GM18907 (cell line): ENCODE measurements at regions not wholly inside any gene's neighbourhood (a gene's known extent, or its start where the extent isn't known, plus 50 kb on each side); places are given as distances from the start of the nearest gene placed in this dataset.
"Not testable (repeated sequence)": the region's sequence is repeated elsewhere in the genome, so short reads cannot be mapped to it uniquely, and the experiment has no call there.

Source experiments
- ATAC-seq: cut with Tn5 transposase; IDR thresholded peaks from one replicate; pipeline ENCODE4 v1.9.1; 2021; ENCODE audit warnings: mild to moderate bottlenecking, moderate library complexity; ENCODE audit not compliant: unreplicated experiment

DNA sequence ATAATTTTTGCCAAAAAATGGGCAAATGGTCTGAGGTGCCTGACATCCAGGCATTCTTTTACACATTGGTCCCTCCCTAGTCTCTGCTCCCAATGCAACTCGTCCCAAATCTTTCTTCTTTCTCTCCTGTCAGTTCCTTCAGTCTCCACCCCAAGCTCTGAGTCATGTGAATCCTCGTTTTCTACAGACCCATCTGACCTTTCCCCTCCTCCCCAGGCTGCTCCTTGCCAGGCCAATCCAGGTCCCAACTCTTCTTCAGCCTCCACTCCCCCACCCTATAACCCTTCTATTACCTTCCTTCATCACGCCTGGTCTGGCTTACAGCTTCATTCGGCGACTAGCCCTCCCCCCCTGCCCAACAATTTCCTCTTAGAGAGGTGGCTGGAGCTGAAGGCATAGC lies 55.3 kb downstream of the BBS10 start:
- not testable (repeated sequence) for ATAC-seq

DNA sequence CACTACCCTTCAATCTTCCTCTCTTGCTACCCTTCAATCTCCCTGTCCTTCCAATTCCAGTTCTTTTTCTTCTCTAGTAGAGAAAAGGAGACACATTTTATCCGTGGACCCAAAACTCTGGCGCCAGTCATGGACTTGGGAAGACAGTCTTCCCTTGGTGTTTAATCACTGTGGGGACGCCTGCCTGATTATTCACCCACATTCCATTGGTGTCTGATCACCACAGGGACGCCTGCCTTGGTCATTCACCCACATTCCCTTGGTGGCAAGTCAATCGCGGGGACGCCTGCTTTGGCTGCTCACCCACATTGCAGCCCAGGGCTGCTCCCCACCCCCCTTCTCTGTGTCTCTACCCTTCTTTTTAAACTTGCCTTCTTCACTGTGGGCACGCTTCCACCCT lies 55.9 kb downstream of the BBS10 start:
- not testable (repeated sequence) for ATAC-seq

DNA sequence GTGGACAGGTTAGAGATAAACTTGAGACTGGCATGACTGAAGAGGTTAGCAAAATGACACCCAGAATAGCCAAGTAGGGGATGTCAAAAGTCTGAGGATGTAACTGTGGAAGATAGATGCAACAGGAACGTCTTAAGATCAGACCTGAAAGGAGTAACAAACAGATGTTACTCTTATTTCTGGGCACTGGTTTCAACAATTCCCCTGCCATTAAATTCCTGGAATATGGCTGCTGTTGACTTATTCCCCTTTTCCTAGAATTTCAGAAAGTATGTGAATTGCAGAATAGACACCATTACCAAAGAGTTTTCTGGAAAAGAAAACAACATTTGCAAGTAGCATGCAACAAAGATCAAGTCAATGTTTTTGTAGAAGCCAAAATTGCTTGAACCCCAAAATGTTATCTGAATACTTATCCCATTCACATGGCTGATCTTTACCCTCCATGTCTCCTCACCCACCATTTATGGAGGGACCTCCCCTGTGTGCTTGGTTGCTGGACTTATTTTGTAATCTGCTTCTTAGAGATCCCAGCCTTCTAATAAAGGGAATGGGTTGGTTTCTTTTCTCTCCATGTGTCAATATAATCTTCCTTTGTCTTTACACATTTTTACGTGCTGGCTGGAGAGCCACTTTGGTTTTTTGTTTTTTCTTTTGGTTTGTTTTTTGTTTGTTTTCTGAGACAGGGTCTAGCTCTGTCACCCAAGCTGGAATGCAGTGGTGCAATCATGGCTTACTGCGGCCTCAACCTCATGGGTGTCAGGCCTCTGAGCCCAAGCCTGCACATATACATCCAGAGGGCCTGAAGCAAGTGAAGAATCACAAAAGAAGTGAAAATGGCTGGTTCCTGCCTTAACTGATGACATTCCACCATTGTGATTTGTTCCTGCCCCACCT lies 57.0 kb downstream of the BBS10 start:
- ATAC-seq = no peak

DNA sequence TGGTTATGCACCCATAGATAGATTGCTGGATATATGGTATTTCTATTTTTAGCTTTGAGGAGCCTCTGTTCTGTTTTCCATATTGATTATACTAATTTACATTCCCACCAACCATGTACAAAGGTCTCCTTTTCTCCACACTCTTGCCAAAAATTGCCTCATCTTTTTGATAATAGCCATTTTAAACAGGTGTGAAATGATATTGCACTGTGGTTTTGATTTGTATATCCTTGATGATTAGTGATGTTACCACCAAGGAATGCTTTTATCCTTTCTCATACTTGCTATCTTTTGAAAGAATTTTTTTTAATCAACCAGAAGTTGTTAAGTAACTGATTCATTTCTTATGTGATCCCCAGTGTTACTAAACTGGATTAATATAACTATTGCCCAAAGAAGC lies 60.0 kb downstream of the BBS10 start:
- ATAC-seq = no peak

DNA sequence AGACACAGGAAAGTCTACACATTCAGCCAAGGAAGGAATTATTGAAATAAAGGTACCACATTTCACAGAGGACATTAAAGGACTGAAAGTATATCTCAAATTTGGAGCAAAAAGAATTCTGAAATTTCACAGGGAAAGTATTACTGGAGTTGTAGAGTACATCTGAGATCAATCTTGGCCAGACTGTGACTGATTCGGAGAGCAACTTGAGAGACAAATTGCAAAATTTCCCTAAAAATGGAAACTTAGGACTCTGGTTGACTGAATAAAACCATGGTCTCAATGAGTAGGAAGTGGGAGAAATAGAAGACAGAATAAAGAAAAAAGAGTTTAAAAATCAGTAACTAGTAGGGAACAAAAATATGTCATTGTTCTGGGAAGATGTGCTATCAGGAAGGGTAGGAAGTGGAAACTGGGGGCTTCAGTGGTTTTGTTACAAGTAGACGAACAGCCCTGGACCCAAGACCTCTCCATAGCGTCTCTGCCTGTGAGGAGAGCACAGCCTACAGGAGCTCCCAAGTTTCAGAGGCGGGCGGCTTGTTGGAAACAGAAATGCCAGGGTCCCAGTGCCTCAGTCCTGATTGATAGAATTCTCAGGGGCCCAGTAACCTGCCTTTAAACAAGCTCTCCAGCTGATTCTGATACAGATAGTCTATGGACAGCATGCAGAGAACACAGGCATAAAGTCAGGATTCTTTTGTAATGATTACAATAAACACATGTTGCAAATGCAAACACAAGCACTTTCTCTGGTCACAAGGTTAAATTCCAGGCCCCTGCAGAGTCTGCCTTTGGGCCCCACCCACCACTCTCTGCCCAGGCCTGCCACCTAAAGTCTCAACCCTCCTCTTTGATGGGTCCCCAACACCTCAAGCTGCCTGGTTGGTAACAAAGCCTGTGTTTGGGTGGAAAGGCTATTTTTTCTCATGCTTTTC lies 63.1 kb downstream of the BBS10 start:
- no peak for ATAC-seq

DNA sequence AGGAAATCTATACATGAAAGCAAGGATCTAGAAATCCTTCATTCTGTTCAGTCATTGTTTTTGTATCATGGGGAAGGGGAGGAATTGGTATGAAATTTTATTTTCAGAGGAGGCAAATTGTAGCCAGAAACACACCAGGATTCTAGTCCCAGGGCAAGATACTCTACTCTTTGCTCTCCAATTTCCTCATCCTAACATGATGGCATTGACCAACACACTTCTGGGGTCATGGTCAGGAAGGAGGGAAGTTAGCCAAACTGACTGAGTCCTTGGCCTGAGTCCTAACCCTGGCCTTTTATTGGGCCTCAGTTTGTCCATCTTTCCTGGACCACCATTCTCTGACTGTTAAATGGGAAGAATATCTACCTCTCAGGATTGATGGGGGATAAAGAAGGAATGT lies 65.5 kb downstream of the BBS10 start:
- ATAC-seq = no peak

DNA sequence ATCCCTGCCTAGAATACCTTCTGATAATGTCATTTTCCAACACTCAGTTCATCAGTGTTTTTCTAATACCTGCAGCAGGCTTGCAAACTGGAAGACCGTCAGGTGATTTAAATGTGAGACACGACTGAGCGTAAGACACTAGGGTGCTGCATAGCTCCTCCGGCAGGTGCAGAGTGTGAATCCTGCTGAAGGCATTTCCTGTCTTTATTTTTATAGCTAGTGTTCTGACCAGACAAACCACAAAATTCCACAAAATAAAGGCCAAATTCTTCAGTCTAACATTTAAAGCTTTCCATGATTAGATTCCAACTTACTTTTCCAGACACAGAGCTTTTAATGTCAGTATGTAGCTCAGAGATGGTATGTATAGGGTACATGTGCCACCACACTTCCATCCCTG lies 70.7 kb downstream of the BBS10 start:
- ATAC-seq = no peak

DNA sequence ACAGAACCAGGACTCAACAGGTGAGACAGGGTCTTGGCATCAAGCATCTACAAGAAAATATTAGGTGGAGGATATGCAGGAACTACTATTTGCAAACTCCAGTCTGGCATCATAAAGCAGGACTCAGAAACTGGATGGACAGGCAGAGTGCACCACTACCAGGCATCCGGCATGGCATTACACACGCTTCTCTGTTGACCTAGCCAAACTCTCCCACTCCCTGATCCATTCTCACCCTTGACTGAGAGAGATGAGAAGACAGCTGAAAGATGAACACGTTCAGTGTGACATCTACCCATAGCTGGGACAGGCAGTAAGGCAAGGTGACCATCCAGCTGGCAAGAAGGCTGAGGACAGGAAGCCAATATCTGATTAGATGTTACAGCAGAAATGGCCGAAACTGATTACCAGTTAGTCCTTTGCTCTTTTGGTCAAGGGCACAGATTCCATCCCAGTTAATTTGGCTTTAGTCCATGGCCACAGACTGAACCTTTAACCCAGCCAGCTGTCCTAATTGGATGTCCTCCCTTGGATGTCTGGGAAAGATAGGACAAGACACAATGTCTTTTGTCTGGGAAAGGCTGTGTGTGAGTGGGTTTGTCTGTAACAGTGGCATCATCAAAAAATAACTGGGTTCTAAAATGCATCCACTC lies 71.6 kb downstream of the BBS10 start:
- ATAC-seq = no peak

DNA sequence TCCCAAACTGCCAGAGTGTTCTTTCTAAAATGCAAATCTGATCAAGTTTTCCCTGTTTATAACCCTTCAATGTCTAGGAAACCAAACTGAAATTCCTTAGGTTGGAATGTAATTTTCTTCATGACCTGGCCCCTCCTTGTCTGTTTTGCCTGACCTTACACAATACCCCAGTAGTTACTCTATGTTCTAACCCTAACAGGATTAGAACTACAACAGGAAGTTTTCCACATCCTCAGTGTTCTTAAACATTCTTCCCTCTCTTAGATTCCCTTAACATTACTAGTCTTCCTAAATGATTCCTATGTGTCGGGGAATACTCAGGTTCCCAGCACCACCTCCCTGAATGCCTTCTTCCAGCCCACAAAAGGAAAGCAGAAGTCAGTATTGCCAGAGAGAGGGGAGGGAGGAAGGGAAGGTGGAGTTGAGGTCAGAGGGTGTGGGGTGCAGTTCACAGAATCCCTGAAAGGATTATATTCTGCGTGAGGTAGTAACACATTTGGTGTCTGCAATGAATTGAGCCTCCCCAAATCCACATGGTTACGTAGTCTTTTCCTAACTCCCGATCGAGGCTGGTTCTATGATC lies 72.6 kb downstream of the BBS10 start:
- no peak for ATAC-seq

DNA sequence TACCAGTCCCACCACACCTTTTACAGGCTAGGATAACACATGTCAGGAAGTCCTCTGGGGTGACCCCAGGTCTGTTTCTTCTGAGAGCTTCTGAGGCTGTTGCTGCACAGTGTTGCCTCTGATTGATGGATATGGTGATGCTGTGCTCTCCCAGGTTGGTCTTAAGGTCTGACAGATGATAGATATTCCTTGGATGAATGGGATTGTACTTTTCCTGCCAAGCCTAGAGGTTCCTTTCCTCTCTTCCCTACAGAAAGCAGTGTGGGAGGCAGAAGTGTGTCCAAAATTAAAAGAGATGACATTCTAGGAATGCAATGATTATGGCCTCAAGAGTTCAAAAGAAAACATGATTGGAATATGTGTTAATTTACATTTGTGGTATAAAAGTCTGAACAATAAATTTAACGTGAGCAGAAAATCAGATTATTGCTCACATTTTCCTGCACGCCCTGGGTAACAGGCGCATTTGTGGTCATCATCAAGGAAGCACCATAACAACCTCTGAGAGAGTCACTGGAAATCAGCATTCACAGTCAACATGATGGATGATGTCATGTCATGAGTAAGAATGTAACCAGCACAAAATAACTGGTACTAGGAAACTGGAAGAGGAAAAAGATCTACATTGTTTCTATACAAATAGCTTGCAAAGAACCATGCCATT lies 73.7 kb downstream of the BBS10 start:
- no peak for ATAC-seq

DNA sequence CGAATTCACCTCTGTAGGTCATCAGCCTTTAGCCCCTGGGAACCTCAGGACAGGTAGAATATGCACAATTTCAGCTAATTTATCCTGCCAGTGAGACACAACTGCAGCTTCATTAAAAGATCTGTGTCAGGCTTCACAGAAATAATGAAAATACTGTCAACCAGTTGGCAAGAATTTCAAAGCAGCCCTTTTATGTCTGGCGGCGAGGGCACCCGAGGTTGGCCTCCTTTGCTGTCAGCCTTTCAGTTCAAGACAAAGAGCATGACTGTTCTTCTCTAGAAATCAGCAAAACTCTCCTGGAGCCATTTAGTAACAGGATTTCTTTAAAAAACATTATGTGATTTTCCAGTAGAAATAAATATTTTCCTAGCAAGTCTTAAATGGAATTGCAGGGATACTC lies 75.9 kb downstream of the BBS10 start:
- ATAC-seq = no peak

DNA sequence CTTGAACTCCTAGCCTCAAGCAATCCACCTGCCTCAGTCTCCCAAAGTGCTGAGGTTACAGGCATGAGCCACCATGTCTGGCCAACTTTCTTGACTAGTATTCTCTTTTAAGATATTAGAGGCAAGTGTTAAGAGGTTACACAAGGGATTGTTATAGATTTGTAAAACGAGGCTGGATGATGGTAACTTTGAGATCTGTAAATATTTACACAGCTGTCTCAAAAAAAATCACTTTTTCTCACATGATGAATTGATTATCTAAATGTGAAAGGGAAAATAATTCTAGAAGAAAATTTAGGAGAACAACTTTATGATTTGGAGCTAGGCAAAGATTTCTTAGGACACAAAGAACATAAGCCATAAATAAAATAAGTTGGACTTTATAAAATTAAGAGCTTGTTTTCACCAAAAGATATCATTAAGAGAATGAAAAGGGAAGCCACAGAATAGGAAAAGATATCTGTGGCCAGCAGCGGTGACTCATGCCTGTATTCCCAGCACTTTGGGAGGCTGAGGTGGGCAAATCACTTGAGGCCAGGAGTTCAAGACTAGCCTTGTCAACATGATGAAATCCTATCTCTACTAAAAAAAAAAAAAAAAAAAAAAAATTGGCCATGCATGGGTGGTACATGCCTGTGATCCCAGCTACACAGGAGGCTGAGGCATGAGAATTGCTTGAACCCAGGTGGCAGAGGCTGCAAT lies 77.4 kb downstream of the BBS10 start:
- no peak for ATAC-seq

DNA sequence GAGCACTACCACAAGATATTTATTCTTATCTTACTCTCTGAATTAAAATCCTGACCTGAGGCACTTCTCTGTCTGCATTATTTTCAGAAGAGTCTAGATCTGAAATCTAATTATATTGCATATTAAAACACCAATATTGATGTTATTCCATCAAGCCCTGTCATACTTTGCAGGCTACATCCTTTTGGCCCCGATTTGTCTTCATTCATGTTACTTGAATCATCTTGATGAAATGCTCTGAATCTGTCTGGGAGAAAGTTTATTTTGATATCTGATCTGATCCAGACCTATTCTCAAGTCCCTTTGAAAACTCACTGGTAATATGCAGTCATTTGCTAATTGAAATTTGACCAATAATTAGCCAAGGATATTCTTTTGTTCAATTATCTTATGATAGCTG lies 79.9 kb downstream of the BBS10 start:
- no peak for ATAC-seq

DNA sequence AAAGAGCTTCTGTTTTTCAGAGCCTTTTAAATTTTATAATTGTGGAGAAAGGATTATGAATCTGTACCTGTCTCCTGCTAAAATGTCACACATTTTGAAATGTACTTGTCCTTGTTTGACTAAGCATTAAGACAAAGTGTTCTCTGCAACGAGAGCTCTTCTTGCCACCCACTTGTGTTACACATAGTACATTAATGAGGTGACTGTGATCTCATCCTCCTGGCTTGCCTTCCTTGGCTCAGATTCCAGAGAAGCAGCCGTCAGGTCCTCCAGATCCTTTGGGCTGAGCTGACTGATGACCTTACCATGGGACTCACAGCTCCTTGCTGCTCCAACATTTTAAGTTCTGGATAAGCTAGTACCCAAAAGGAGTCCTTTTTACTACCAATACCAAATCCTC lies 81.4 kb downstream of the BBS10 start:
- no peak for ATAC-seq

DNA sequence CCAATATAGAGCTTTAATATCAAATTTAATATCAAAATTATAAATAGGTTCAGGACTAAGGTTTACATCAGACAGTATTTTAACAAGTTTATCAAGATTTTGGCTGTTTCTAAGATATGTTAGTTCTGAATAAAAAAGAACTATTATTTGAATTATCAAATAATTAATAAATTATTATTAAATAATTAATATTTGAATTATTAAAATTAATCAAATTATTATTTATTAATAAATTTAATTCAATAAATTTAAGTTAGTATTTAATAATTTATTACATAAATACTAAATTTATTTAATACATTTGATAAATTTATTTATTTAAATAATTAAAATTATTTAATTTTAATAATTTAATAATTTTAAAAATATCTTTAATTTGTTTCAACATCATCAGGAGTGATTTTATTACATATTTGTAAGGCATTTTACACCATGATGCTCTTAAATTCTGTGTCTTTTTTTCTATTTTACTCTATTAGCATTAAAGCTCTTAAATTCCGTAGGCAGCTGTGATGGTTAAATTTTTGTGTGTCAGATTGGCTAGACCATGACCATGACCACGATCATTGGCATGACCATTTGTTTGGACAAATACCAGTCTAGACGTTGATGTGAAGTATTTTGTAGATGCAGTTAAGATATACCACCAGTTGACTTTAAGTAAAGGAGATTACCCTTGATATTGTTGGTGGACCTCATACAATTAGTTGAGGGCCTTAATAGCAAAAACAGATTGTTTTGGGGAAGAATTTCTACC lies 82.6 kb downstream of the BBS10 start:
- ATAC-seq = no peak

DNA sequence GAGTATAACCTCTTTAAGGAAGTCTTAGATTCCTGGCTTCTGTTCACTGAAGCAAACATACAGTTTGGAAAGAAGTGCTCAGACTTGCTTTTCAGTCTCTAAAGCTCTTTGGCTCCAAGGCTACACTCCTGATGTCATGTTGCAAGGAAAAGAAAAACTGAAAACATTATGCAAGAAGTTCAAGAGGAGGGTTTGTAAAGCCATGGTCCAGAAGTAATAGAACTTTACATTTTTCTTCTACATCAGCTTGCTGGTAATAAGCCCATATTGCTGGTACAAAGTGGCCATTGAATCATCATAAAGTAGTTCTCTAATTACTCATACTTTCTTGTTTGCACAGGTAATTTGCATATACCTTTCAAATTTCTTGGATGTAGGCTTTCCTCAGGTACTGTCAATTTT lies 83.6 kb downstream of the BBS10 start:
- no peak for ATAC-seq

DNA sequence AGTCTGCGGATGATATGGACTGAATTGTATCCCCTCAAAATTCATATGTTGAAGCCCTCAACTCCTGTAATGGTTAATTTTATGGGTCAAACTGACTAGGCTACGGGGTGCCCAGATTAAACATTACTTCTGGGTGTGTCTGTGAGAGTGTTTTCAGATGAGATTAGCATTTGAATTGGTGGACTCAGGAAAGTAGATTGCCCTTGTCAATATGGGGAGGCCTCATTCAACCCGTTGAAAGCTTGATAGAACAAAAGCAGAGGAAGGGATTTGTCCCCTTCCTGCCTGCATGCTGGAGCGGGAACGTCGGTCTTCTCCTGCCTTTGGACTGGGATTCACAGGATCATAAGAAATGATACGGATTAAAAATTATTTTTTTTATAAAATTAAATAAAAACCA lies 84.5 kb downstream of the BBS10 start:
- no peak for ATAC-seq

DNA sequence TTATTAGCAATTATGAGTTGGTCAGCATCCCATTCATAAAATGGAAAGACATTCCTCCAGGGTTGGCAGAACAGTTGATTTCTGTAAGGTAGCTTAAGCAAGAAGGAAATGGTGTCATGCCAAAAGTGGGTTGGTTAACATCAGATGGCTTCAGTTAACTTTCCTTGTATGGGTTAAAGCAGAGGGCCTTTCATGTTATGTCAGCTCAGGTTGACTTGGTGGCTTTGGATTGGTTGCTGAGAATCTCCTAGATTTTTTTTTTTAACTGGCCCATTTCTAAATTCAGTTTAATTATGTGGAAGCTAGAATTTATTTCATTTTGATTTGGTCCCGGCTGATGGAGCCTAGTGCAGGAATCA lies 87.8 kb downstream of the BBS10 start:
- ATAC-seq = no peak

DNA sequence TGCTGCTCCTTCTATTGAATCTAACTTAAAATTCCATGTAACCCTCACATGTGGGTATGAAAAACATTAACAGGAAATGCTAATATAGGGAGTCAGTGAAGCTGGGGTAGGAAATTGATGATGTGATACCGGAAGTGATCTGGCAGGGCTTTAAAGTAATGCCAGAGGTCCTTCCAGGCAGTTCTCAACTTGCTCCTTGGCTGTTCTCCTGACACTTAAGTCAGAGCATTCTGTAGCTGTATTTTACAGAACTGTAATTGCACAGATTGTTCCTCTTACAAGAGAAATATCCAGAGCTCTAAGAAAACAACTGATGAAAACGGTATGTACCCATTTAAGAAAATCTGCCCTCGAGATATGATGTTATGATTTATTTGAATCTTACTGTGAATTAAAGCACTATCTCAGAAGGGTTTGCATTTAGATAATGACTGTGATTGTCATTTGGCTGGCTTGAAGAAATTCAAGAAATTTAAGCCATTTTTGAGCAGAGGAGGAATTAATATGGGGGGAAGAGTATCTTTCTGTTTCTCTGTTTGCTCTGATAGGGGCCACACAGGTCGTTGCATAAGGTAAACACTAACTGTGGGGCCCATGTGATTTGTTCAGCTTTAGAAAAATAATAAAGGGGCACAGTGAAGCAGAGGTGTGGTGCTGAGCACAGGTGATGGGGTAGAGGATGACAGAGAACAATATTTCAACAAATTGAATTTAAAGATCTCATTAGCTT lies 88.4 kb downstream of the BBS10 start:
- ATAC-seq = no peak
